DND-41 (cell line): ENCODE measurements at regions not wholly inside any gene's neighbourhood (a gene's known extent, or its start where the extent isn't known, plus 50 kb on each side); places are given as distances from the start of the nearest gene placed in this dataset.

Experiments
- CTCF ChIP-seq: IDR thresholded peaks from 2 replicates; pipeline ENCODE4 v1.5.1; 2012; ENCODE audit warnings: borderline replicate concordance, low read length, moderate library complexity, mild to moderate bottlenecking; ENCODE audit not compliant: poor library complexity, severe bottlenecking; ENCODE audit errors: extremely low read depth
- EZH2 ChIP-seq: IDR thresholded peaks from 3 replicates; pipeline ENCODE4 v1.6.1; 2012; ENCODE audit warnings: borderline replicate concordance, low read depth, mild to moderate bottlenecking, moderate library complexity, low read length, inconsistent platforms; ENCODE audit not compliant: severe bottlenecking

GRCh38 chr16:47815655-47816054 lies 340.1 kb downstream of the ABCC12 start:
- TF ChIP-seq CTCF (no peak), EZH2 (no peak)
